Occipital lobe (tissue), 1 donor: ENCODE measurements at regions not wholly inside any gene's neighbourhood (a gene's known extent, or its start where the extent isn't known, plus 50 kb on each side); places are given as distances from the start of the nearest gene placed in this dataset.
"Not testable (repeated sequence)": the region's sequence is repeated elsewhere in the genome, so short reads cannot be mapped to it uniquely, and the experiment has no call there.

Source experiments
- DNase-seq: peaks from one replicate; lab custom pipeline; 2025; lab: John Stamatoyannopoulos, UW

DNA sequence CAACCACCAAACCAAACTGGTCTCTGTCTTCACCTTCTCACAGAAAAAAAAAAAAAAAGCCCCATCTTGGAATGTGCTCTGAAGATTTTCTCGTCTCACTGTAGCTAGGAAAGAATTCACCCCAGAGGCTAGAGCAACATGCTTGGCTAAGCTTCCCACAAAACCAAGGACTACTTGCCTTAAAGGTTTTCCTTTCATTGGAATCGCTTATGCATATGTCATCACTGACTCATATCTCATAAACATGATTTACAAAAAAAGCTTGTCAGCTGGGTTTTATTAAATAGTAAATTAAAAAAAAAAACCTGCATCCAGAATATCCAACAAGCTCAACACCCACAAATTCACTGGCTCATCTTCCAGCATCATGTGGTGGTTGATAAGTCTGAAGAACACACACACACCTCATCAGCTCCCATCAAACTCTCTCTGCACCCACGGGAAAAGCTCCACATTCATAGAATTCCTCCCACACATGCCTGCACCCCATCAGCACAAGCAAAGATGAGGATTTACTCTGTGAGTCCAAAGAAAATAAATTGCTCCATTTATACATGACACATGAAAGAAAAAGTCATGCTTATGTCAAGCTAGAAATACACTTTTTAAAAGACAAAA lies 182.0 kb upstream of the TRIB2 start:
- no peak for DNase-seq

- DNase-seq, result no peak
These were observed 179.8 kb upstream of the TRIB2 start for GRCh38 chr2:12536976-12537375.

DNA sequence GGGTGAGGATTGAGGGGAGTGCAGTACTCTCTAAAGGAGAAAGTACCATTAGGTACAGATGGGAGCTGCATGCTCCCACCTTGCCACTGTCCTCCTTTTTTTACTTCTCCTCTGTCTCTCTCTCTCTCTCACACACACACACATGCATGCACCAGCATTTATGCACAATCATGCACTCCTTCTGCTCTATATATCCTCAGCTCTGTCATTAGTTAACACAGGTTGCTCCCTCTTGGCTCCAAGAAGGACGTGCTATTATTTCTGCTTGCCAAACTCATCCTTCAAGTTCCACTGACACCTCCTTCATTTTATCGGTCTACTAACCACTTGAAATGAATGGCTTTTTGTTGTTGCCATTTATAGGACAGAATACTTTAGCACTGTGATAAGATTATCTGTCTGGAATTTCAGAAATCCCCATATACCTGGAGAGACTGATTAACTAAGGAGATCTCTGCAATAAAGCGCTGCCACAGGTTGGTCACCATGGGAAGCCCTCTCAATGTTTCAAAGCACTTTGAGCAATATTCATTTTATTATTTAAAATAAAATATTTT lies 178.5 kb upstream of the TRIB2 start:
- DNase-seq, result no peak

DNA sequence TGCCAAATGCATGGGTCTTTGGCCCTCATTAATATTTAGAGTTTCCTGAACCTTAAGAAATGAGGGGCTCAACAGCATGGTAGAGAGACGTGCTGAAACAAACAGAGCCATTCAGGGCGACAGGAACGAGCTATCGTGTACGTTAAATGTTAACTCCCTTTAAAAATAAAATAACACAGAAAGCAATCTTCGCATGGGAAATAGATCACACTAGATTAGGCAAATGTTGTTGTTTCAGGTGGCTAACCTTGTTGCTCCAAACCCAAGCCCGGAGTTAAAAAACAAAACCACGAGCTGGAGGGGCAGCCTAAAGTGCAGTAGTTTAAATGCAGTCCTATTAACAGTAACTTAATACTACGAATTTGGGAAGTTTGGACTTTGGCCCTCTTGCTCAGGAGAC lies 177.4 kb upstream of the TRIB2 start:
- no peak for DNase-seq

DNA sequence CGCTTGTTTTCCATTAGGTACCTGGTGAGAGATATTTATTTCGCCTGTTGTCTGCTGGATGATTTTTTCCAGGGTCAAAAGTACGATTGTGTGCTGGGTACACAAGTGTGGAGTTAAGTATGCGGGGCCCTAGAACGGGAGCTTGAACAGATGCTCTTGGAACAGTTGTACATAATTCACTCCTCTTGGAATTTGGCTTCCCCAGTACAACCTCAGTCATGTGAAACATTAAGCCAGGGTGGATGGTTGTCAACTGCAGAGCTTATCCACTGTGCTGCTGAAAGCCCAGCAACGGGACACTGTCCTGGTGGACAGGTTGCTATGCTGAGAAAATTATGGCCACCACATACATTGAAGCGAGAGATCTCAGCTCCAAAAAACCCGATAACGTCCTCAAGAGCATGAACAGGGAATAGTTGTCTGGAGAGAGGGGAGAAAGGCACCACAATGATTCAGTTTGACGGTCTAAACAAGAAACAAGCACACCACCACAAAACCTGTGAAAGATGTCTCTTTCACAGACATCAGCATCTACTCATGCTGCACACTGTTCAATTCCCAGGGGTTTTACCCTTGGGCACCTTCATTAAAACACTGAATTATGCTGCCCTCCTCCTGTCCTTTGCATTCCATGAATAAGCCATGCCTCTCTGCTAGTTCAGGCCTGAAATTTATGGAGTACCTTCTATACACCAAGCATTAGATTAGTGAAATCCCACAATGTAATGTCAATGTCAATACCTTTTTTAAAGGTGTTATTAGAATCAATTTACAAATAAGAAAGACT lies 176.8 kb upstream of the TRIB2 start:
- no peak for DNase-seq

GRCh38 chr2:12543076-12543977 lies 173.4 kb upstream of the TRIB2 start:
- no peak for DNase-seq

DNA sequence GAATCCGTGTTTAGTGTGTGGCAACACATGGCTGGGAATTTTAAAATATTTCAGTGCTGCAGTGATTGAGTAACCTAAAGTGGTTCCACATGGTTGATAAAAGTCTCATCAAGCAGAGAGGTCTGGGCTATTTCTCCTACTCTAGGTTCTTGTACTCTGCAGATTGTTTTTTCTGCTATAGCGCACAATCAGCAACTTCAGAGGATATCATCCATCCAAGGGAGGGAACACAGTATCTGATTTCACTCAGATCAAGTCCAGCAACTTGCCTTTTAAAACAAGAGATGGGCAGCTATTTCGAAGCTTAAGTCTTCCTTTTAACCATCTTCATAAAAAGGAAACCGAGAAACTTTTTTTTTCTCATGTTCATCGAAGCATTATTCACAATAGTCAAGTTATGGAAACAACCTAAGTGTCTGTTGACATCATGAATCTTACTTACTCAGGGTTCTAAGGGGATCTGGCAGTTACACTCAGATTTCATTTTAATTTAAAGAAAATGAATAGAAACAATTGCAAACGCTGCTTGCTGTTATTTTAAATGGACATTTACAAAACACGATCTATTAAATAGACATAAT lies 172.7 kb upstream of the TRIB2 start:
- DNase-seq, result no peak

DNA sequence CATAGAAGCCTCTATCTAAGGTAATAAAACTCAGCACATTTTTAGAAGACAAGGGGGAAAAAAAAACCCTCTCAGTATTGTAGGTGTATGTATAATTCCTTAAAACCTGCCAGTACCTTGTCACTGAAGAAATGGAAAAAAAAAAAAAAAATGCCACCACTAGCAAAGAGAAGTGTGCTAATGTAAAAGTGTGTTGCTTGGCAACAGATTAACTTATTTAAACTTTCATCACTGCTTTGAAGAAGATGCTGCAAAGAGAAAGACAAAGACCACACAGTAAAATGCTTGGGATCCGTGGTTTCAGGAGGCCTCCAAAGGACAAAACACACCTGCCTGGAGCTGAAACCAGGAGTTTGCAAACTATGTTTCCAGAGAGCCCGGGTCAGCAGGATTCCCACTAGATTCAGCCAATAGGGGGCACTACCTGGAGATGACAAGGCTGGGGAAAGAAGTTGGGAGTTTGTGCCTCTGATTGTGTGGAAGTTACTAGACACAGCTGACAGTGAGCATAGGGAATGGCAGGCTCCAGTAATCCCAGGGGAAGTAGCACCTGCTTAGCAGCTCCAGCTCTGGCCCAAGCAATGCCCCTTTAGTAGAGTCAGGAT lies 169.1 kb upstream of the TRIB2 start:
- DNase-seq, result no peak

GRCh38 chr2:12548906-12549305 lies 167.8 kb upstream of the TRIB2 start:
- DNase-seq, result no peak

- no peak for DNase-seq
These were observed 167.1 kb upstream of the TRIB2 start for GRCh38 chr2:12549641-12550040.

- no peak for DNase-seq
These were observed 164.6 kb upstream of the TRIB2 start for GRCh38 chr2:12552092-12552491.

- DNase-seq, result no peak
These were observed 162.3 kb upstream of the TRIB2 start for GRCh38 chr2:12554224-12555011.

DNA sequence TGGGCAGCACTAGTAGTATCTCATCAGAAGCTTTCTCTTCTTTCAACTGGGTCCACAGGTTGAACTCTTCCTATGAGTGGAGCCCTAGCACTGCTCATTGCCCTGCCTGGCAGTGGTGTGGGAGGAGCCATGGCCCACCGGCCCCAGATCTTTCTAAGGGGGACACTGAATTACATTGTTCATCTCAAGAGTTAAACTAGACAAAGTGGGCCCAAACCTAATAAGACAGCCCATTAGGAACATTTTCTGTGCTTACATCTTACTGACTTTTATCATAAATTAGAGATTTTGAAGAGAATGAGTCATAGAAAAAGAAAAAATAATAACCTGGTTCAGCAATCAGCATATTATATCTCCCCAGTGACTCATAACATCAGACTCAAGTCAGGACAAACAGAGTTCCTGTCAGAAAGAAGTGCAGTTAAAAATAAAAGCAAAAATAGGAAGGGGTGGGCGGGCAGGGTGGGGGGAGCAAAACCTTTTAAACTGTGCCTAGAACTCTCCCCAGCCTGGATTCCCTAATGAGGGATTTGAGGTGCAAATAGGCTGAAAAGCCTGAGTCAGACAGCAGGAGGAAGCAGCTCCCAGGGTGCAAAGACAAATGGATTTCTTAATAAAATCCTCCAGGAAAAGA lies 161.6 kb upstream of the TRIB2 start:
- DNase-seq, result no peak

GRCh38 chr2:12556762-12557161 lies 160.0 kb upstream of the TRIB2 start:
- no peak for DNase-seq

GRCh38 chr2:12557688-12558087 lies 159.0 kb upstream of the TRIB2 start:
- DNase-seq, result no peak

GRCh38 chr2:12558519-12558918 lies 158.2 kb upstream of the TRIB2 start:
- DNase-seq, result no peak

DNA sequence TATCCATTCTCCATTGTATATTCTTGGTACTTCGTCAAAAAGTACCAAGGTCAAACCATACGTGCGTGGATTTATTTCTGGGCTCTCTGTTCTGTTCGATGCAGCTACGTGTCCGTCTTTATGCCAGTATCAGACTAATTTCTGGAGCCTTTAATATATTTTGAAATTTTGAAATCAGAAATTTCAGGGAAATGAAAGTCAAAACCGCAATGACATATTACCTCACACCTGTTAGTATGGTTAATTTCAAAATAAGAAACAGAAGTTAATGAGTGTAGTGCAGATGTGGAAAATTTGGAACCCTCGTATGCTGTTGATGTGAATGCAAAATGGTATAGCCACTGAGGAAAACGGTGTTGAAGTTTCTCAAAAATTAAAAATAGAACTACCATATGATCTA lies 156.1 kb upstream of the TRIB2 start:
- no peak for DNase-seq

DNA sequence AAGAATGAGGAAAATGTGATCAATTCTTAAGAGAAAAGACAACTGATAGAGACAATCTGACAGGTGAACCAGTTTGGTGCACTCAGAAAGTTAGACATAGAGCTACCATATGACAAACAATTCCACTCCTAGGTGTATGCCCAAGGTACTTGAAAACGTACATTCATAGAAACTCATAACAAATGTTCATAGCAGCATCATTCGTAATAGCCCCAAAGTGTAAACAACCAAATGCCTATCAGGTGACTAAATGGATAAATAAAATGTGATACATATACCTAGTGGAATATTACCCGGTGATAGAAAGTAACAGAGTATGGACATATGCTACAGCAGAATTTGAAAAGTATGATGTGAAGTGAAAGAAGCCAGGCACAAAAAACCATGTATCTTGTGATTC lies 149.3 kb upstream of the TRIB2 start:
- no peak for DNase-seq

GRCh38 chr2:12569510-12569909 lies 147.2 kb upstream of the TRIB2 start:
- not testable (repeated sequence) for DNase-seq

DNA sequence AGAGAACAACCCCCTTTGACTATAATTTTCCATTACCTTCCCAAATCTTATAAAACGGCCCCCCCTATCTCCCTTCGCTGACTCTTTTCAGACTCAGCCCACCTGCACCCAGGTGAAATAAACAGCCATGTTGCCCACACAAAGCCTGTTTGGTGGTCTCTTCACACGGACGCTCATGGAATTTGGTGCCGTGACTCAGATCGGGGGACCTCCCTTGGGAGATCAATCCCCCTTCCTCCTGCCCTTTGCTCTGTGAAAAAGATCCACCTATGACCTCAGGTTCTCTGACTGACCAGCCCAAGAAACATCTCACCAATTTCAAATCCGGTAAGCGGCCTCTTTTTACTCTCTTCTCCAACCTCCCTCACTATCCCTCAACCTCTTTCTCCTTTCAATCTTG lies 146.8 kb upstream of the TRIB2 start:
- not testable (repeated sequence) for DNase-seq
